WI38 (cell line): ENCODE measurements at regions not wholly inside any gene's neighbourhood (a gene's known extent, or its start where the extent isn't known, plus 50 kb on each side); places are given as distances from the start of the nearest gene placed in this dataset.

Source experiments
- H3K4me3 ChIP-seq: 2 replicates; pipeline ENCODE4 v1.5.1; 2011; ENCODE audit warnings: low read depth, mild to moderate bottlenecking, control low read depth, low read length
- CTCF ChIP-seq: IDR thresholded peaks from 2 replicates; pipeline ENCODE4 v1.5.1; 2012; ENCODE audit warnings: low read depth, mild to moderate bottlenecking, control low read depth, low read length

GRCh38 chr14:88929656-88930436 is 105.4 kb downstream of the TTC8 start:
- peak; percentile 40 for TF ChIP-seq CTCF
- no peak overlapping the region for H3K4me3 ChIP-seq

GRCh38 chr14:88931321-88932110 is 107.1 kb downstream of the TTC8 start:
- no peak for TF ChIP-seq CTCF
- no peak overlapping the region for H3K4me3 ChIP-seq

DNA sequence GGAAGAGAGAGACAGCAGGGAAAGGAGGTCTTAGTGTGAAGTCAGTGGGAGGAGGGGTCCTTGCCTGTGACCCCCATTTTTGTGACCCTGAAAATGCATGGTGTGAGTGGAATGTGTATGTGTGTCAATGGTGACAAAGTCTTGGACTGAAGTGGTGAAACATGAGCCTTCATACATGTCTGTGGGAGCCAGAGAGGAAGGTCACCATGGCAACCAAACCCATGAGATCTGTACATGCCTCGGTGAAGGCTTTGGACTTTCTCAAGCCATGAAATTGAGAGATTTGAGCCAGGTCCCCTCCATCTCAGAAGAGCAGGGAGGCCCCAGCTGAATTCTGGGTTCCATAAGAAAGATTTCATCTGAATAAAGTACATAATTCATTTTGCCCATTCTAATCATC is 108.7 kb downstream of the TTC8 start:
- no peak overlapping the region for H3K4me3 ChIP-seq
- TF ChIP-seq CTCF, result no peak

GRCh38 chr14:88934351-88934806 is 109.9 kb downstream of the TTC8 start:
- no peak for TF ChIP-seq CTCF
- no peak overlapping the region for H3K4me3 ChIP-seq

DNA sequence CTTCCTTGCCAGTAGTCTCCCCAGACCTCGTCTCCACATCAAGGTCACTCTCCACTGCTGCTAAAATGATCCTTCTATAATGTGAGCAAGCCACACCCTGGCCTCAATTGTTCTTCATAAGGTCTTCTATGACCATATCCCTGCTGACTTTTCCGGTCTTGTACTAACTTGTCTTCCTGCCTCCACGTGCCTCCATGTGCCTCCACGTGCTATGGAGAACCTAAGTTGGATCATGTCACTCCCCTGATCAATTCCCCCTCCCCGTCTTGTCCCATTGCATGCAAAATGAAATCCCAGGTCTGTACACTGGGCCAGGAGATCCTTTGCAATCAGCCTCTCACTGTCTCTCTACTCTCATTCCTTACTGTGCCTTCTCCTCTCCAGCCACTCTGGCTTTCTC is 110.6 kb downstream of the TTC8 start:
- no peak for TF ChIP-seq CTCF

GRCh38 chr14:88937706-88938105 is 113.3 kb downstream of the TTC8 start:
- no peak overlapping the region for H3K4me3 ChIP-seq

More for the DNA sequence above, 110.6 kb downstream of the TTC8 start:
- no peak overlapping the region for H3K4me3 ChIP-seq

More at GRCh38 chr14:88937706-88938105, 113.3 kb downstream of the TTC8 start:
- TF ChIP-seq CTCF, result no peak
